Endothelial cell of umbilical vein (primary cell): ENCODE measurements at regions not wholly inside any gene's neighbourhood (a gene's known extent, or its start where the extent isn't known, plus 50 kb on each side); places are given as distances from the start of the nearest gene placed in this dataset.

Experiments
- BruUV-seq: library from RNA; stranded (reverse); fragments of 400-500 nt; replicated peaks from 2 replicates; lab custom pipeline; 2021; lab: Mats Ljungman, UMichigan
- CTCF ChIA-PET: fragments of 300-600, 350-600 bp; sonication (Branson Sonifier 250); formaldehyde crosslinking; loops from one replicate; lab custom pipeline; 2021; ENCODE audit warnings: antibody characterized with exemption, inconsistent platforms; lab: Charles Lee
- POLR2A ChIA-PET: fragments of 300-600, 350-600 bp; sonication (Branson Sonifier 250); formaldehyde crosslinking; loops from one replicate; lab custom pipeline; 2021; ENCODE audit warnings: antibody characterized with exemption, inconsistent platforms; lab: Charles Lee
- DNase-seq: peaks from one replicate; pipeline ENCODE4 v3.0.0-alpha.2; 2011; ENCODE audit warnings: low read depth, low spot score
- FAIRE-seq: peaks from 2 replicates; lab custom pipeline; 2011; peaks lifted over from hg19 to GRCh38; lab: Jason Lieb, UNC
- H2AFZ ChIP-seq: 2 replicates; pipeline ENCODE4 v1.6.0; 2012; ENCODE audit warnings: low read depth, low read length, control low read depth, inconsistent platforms
- H3K27ac ChIP-seq: 2 replicates; pipeline ENCODE4 v1.5.1; 2011; ENCODE audit warnings: low read depth, mild to moderate bottlenecking, control low read depth, low read length, moderate library complexity; ENCODE audit not compliant: insufficient read depth
- H3K27me3 ChIP-seq, 2 experiments: 2 replicates each; pipeline versions ENCODE4 v1.6.0 to v1.6.1; 2011; ENCODE audit warnings: low read length in 2 of 2, mixed read lengths in 1 of 2; ENCODE audit not compliant: control insufficient read depth in 2 of 2, insufficient read depth in 2 of 2
- H3K36me3 ChIP-seq, 2 experiments: 2 replicates in 1 of 2; 3 replicates in 1 of 2; pipeline ENCODE4 v1.5.1; 2011; ENCODE audit warnings: low read length in 2 of 2, mild to moderate bottlenecking in 1 of 2, moderate library complexity in 1 of 2; ENCODE audit not compliant: control insufficient read depth in 2 of 2, insufficient read depth in 2 of 2; ENCODE audit errors: extremely low read depth in 1 of 2
- H3K4me1 ChIP-seq: 3 replicates; pipeline ENCODE4 v1.5.1; 2011; ENCODE audit warnings: mild to moderate bottlenecking, low read length; ENCODE audit not compliant: control insufficient read depth, insufficient read depth; ENCODE audit errors: extremely low read depth
- H3K4me2 ChIP-seq: 2 replicates; pipeline ENCODE4 v1.6.1; 2011; ENCODE audit warnings: low read length, control low read depth, mixed read lengths; ENCODE audit not compliant: insufficient read depth
- H3K4me3 ChIP-seq, 3 experiments: fragments of 200-600 bp in 1 of 3; sonication (generic), shearing (Covaris generic) in 1 of 3; replicated peaks in 1 of 3; 2 replicates each; pipeline ENCODE4 v1.5.1; 2011 to 2016; ENCODE audit warnings: control low read depth in 3 of 3, low read length in 3 of 3, mild to moderate bottlenecking in 2 of 3, inconsistent platforms in 1 of 3, low read depth in 1 of 3, moderate library complexity in 1 of 3; ENCODE audit not compliant: insufficient read depth in 1 of 3
- H3K79me2 ChIP-seq: 2 replicates; pipeline ENCODE4 v1.6.0; 2012; ENCODE audit warnings: low read length, inconsistent platforms; ENCODE audit not compliant: control insufficient read depth, insufficient read depth
- H3K9ac ChIP-seq: replicated peaks from 2 replicates; pipeline ENCODE3; 2011; ENCODE audit warnings: low read length, control low read depth; ENCODE audit not compliant: insufficient read depth; ENCODE audit errors: extremely low read depth
- H3K9me1 ChIP-seq: replicated peaks from 3 replicates; pipeline ENCODE4 v1.6.0; 2011; ENCODE audit warnings: mild to moderate bottlenecking, low read length; ENCODE audit not compliant: control insufficient read depth, insufficient read depth; ENCODE audit errors: extremely low read depth
- H3K9me3 ChIP-seq: replicated peaks from 2 replicates; pipeline ENCODE4 v1.5.1; 2012; ENCODE audit warnings: low read length, inconsistent platforms; ENCODE audit not compliant: control insufficient read depth, insufficient read depth
- H4K20me1 ChIP-seq: replicated peaks from 2 replicates; pipeline ENCODE3; 2011; ENCODE audit warnings: mild to moderate bottlenecking, low read length; ENCODE audit not compliant: control insufficient read depth, insufficient read depth; ENCODE audit errors: extremely low read depth
- EZH2 ChIP-seq: IDR thresholded peaks from 2 replicates; pipeline ENCODE4 v1.6.1; 2012; ENCODE audit warnings: borderline replicate concordance, low read depth, mild to moderate bottlenecking, moderate library complexity, low read length, inconsistent platforms; ENCODE audit not compliant: severe bottlenecking
- FOS ChIP-seq: IDR thresholded peaks from 2 replicates; pipeline ENCODE4 v1.6.1; 2011; ENCODE audit warnings: mild to moderate bottlenecking, low read length, moderate library complexity, borderline replicate concordance; ENCODE audit not compliant: insufficient read depth
- GATA2 ChIP-seq: IDR thresholded peaks from 2 replicates; pipeline ENCODE4 v1.7.0; 2011; ENCODE audit warnings: low read depth, mild to moderate bottlenecking, moderate library complexity, mixed read lengths, low read length; ENCODE audit not compliant: insufficient read length, insufficient read depth
- JUN ChIP-seq: IDR thresholded peaks from 2 replicates; pipeline ENCODE4 v1.6.1; 2011; ENCODE audit warnings: borderline replicate concordance, low read depth; ENCODE audit not compliant: insufficient read length, insufficient read depth
- MYC ChIP-seq: IDR thresholded peaks from one replicate; pipeline ENCODE4 v1.6.1; 2011; ENCODE audit warnings: mild to moderate bottlenecking, low read depth, low read length
- POLR2A ChIP-seq: IDR thresholded peaks from 2 replicates; pipeline ENCODE4 v1.6.1; 2012; ENCODE audit warnings: low read depth, mild to moderate bottlenecking, control low read depth, low read length
- POLR2AphosphoS5 ChIP-seq: IDR thresholded peaks from 2 replicates; pipeline ENCODE4 v1.6.1; 2012; ENCODE audit warnings: low read depth, mild to moderate bottlenecking, control low read depth, low read length, moderate library complexity; ENCODE audit not compliant: insufficient read depth
- dilution Hi-C: fragments of 300-500 bp; cut with MboI; formaldehyde crosslinking; loops from one replicate; pipeline ENCODE4 v1.15.0; 2019; ENCODE audit warnings: low sequenced_read_pairs; ENCODE audit not compliant: extremely low pct_ligation_motif_present
- intact Hi-C: fragments of 100-400 bp; cut with micrococcal nuclease; formaldehyde crosslinking; loops from one replicate; pipeline ENCODE4 v1.10.0; 2022
- TF ChIP-seq, protein P1 (sequence below): IDR thresholded peaks from 2 replicates; pipeline ENCODE4 v1.6.1; 2011; ENCODE audit not compliant: insufficient read depth, insufficient read length
- TF ChIP-seq, protein P2 (sequence below), 2 donors: IDR thresholded peaks; 1 replicate in 1 of 2; 2 replicates in 1 of 2; pipeline ENCODE4 v1.5.1; 2011; ENCODE audit warnings: low read length in 2 of 2, mild to moderate bottlenecking in 2 of 2, moderate library complexity in 2 of 2, control low read depth in 1 of 2, inconsistent platforms in 1 of 2, low read depth in 1 of 2; ENCODE audit not compliant: insufficient read depth in 1 of 2; ENCODE audit errors: extremely low read depth in 1 of 2

DNA sequence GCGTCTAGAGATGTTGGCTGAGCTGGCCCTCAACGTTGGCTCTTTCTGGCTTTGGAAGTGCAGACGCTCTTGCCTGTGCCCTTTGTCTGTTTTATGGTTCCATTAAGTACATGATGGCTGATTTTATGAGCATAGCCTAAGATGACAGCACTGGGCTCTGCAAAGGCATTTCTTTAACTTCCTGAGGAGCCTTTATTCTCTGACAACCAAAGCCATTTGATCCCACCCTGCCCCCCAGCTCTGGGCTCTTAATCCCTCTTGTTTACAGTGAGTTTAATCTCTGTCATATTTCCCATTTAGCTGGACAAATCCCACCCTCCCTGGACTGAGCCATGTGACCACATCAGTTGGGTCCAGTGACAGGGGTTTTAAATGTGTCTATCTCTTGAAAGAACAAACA, 195.9 kb downstream of the ACKR3 start:
- Histone ChIP-seq H3K36me3 (no peaks in the 10 kb centered on the region), H3K79me2 (no peaks in the 10 kb centered on the region), H3K27me3 (peaks cover 0 to 2% of the 10 kb centered on the region in 2 experiments), H4K20me1 (no peaks in the 10 kb centered on the region), H2AFZ (no peak overlapping the region), H3K9ac (no peak overlapping the region), H3K4me3 (no peak overlapping the region), H3K4me2 (no peak overlapping the region), H3K27ac (no peak overlapping the region), H3K9me1 (no peaks in the 10 kb centered on the region), H3K4me1 (no peaks in the 10 kb centered on the region), H3K9me3 (no peaks in the 10 kb centered on the region)
- DNase-seq = no peak
- dilution Hi-C loops (no loop called here), intact Hi-C loops (no loop called here)
- BruUV-seq = no TSS peak
- TF ChIP-seq POLR2AphosphoS5 (no peak), JUN (no peak), POLR2A (no peak), MYC (no peak), GATA2 (no peak), EZH2 (no peak), FOS (no peak)
- TF ChIP-seq, protein P1, sequence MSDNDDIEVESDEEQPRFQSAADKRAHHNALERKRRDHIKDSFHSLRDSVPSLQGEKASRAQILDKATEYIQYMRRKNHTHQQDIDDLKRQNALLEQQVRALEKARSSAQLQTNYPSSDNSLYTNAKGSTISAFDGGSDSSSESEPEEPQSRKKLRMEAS = no peak
- TF ChIP-seq, protein P2, sequence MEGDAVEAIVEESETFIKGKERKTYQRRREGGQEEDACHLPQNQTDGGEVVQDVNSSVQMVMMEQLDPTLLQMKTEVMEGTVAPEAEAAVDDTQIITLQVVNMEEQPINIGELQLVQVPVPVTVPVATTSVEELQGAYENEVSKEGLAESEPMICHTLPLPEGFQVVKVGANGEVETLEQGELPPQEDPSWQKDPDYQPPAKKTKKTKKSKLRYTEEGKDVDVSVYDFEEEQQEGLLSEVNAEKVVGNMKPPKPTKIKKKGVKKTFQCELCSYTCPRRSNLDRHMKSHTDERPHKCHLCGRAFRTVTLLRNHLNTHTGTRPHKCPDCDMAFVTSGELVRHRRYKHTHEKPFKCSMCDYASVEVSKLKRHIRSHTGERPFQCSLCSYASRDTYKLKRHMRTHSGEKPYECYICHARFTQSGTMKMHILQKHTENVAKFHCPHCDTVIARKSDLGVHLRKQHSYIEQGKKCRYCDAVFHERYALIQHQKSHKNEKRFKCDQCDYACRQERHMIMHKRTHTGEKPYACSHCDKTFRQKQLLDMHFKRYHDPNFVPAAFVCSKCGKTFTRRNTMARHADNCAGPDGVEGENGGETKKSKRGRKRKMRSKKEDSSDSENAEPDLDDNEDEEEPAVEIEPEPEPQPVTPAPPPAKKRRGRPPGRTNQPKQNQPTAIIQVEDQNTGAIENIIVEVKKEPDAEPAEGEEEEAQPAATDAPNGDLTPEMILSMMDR (IDR thresholded peaks at IDR 0.05; ENCODE audit: extremely low read depth in 1 of 2, insufficient read depth in 1 of 2, low read depth in 1 of 2, low read length in 2 of 2) = no peak
- ChIA-PET CTCF (no interaction called here), POLR2A (no interaction called here)
- FAIRE-seq = no peak
